Stimulated activated CD4-positive, alpha-beta T cell treated with anti-CD3 and anti-CD28 coated beads, Interleukin-15, amount 100 ng/mL, for 48 hours (primary cell): ENCODE measurements at regions not wholly inside any gene's neighbourhood (a gene's known extent, or its start where the extent isn't known, plus 50 kb on each side); places are given as distances from the start of the nearest gene placed in this dataset.

Source experiments
- DNase-seq, 2 donors: peaks; one replicate each; pipeline ENCODE4 v3.0.0-alpha.2; 2020; ENCODE audit warnings: low read depth in 2 of 2

DNA sequence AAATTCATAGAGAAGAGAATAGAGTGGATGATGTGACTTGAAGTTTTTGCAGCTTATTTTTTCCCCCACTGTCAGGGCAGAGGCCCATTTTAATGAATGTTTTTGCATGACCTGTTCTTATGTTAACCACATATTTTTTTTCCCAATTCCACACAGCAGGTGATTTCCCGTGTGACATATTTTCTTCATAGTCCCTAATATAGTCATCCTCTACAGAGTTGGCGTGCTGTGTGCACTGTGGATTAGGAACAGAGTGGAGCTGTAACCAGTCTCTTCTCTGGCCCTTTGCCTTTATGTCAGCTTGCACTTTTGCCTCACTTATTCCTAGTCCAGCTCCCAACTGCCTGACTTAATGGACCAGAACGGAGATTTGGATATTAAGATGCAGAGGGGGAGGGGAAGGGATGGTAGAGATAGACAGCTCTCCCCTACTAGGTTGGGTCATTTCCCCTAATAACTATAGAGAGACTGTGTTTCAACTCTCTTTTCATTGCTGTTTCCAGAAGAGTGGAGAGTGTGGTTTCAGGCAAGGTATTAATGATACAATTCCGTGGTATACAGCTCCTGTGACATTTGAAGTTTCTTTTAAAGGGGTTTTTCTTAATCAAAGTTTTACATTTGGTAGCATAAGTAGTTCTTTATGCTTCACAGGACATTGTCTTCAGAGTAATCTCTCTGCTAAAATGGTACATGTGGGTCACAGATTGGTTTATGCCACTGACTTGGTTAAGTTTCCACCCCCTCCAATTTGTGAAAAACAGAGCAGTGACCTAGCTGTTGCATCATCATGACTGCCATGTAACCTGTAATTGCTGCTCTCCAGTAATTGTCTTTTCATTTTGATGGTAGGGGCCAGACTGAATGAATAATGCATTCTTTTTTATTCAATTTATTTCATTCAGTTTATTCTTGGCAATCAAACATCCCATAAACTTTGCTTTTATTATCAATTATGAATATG is 161.3 kb downstream of the HAUS1 start:
- DNase-seq: no peak

- no peak for DNase-seq
These were observed 162.3 kb downstream of the HAUS1 start for GRCh38 chr18:46266473-46266872.

GRCh38 chr18:46268671-46269070 is 164.5 kb downstream of the HAUS1 start:
- no peak for DNase-seq

DNA sequence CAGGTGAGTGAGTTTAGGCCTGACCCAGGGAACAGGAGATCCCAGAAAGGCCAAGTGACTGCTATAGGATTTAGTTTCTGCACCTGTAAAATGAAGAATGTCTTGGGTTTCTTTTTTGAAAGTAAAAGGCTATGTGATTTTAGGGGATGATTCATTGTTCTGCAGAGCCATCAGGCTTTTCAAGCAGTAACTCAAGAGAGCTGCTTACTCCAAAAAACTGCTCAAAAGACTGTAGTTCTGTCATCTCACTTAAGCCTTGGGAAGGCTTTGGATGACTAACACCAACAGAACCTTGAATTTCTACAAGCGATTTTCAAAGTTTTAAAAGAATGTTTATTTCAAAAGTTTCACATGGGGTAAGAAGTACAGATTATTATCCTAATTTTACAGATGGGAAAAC is 165.1 kb downstream of the HAUS1 start:
- no peak for DNase-seq

DNA sequence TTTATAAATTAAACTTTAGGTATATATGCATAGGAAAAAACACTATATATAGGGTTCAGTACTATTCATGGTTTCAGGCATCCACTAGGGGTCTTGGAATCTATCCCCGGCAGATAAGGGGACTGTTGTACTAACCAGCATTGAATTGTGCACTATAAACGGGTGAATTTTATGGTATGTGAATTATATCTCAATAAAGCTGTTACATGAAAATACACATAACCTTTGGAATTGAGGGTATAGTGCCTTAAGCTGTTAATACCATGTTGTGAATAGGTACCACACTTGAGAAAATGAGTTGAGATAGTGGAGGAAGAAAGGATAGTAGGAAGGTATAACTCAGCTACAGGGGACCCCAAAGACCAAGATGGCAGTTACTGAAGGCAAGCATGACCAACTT is 167.3 kb downstream of the HAUS1 start:
- DNase-seq: no peak

GRCh38 chr18:46273861-46274260 is 169.7 kb downstream of the HAUS1 start:
- DNase-seq: no peak

GRCh38 chr18:46274266-46274665 is 170.1 kb downstream of the HAUS1 start:
- no peak for DNase-seq

GRCh38 chr18:46275370-46275769 is 171.2 kb downstream of the HAUS1 start:
- DNase-seq: no peak

DNA sequence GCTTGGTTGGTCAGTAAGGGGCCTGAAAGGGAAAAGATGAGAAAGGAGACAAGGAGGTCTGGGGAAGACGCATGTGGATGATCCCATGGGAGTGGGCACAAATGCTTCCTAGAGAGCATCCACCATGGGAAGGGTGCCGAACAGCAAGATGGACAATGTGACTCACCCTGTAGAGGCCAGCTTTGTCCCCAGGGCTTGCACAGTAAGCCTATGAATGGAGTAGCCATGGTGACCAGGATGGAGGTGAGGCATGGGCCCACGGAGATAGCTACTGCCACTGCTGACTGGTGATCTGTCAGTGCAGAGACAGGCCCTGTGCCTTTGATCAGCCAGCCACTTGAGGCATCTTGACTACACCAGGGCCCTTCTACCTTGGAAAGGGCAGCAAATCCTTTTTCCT is 172.6 kb downstream of the HAUS1 start:
- DNase-seq: no peak

DNA sequence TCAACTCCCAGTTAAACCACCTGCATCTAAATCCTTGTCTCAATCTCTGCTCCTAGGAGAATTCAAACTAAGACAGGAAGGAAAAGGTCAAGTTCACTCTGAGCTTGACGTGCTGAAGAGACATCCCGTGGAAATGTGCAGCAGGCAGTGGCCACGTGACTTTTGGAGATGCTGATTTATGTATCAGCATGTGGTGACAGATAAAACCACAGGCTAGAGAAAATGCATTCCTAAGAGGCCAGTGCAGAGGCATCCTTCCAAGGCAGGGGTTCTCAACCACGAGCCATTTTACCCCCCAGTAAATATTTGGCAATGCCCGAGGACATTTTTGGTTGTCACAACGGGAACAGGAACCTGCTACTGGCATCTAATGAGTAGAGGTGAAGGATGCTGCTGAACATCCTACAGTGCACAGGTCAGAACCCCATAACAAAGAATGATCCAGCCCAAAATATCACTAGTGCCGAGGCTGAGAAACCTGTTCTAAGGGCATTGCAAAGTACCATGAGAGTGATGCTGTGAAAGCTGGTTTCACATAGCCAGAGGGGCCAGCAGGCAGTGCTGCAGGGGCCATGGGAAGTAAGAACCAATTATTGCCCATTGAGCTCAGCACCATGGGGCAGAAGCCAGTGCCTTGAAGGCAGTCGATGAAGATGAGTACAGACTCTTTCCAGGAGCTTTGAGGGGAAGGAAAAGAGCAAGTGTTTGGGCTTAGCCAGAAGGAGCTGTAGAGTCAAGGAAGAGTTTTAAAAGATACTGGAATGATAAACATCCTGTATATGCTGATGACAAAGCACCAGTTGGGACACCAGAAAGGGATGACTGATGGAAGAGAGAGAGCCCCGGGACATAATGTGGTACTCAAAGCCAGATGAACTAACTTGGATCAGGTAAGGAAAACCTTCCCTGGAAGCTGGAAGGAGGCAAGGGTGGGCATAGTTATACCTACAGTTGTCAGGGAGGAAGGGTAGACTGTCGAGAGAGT is 174.6 kb downstream of the HAUS1 start:
- no peak for DNase-seq

DNA sequence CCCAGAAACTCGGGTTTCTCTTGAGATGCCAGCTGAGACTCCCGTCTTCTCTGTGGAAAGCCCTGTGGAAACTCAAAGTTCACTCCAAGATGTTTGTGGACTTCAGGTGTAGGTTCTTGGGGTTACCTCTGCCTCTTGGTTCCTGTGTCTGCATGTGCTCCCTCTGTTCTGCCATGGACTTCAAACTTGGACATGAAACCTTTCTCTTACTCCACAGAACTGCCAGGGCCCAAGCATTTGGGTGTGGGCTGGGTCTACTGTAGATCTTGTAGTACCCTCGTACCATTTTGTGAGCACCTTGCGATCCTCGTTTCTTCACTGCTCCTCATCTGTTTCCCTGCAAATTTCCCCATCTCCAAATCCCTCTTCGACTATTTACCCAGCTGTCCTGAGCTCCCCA is 175.5 kb downstream of the HAUS1 start:
- no peak for DNase-seq

- peak; percentile 33 to 48 for DNase-seq
These were observed 177.3 kb downstream of the HAUS1 start for GRCh38 chr18:46281185-46282176.

GRCh38 chr18:46282177-46282570 is 178.0 kb downstream of the HAUS1 start:
- no peak for DNase-seq

- no peak for DNase-seq
These were observed 178.5 kb downstream of the HAUS1 start for GRCh38 chr18:46282646-46283045.

DNA sequence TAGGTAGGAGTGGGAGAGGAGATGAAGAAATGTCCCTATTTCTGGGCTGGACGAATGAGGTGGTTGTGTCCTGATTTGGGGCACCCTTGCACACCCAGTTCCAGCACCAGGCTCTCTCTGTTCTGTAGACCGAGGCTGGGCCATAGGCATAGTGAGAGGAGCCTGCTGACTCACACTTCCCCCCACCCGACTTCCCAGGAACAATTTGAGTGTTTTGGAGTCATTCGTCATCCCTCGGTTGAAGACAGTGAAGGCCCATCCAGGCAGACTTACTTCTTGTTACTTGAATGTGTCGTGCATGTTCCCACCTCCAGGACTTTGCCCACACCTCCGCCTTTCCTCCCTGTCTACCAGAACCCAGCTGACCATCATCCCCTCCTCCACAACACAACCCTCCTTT is 179.1 kb downstream of the HAUS1 start:
- no peak for DNase-seq

GRCh38 chr18:46283895-46284295 is 179.7 kb downstream of the HAUS1 start:
- DNase-seq: no peak

DNA sequence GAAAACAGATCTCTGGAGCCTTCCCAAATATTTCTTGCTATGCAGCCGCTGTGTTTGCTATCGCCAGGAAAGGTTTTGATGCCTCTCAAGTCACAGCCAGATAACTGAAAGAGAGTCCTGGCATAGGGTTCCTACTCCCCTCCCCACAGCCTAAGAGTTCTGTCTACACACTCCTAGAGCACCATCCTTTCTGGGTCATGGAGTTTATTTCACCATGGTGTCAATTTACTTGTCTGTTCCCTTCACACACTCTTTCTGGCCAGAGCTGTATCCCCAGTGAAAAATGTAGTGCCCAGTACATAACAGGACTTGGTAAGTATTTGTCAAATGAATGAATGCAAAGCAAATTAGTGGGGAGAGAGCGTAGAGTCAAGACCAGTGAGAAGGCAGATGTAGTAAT is 185.3 kb downstream of the HAUS1 start:
- no peak for DNase-seq

GRCh38 chr18:46289931-46290330 is 185.7 kb downstream of the HAUS1 start:
- no peak for DNase-seq

GRCh38 chr18:46290440-46291020 is 186.3 kb downstream of the HAUS1 start:
- DNase-seq: no peak

GRCh38 chr18:46291149-46291548 is 187.0 kb downstream of the HAUS1 start:
- DNase-seq: no peak

DNA sequence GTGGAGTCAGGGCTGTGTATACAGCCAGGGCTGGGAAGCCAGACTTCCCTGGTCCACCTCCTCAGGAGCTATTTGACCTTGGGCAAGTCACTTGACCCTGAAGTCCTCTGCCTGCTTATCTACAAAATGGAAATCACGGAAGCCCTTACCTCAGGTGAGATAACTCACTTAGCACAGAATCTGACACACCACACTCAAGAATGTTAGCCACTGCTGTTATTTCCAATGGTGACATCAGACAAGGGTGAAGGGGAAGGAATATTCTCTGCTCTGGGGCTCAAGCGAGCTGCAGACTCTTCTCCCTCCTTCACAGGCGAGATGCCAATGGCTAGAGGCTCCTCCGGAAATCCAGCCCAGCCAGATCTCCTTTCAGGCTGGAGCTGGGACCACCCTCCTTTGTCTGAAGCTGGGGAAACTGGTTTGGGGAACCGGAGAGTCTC is 189.6 kb downstream of the HAUS1 start:
- no peak for DNase-seq
